ENCODE measurements at regions not wholly inside any gene's neighbourhood (a gene's known extent, or its start where the extent isn't known, plus 50 kb on each side); places are given as distances from the start of the nearest gene placed in this dataset.

- no peaks in the 10 kb centered on the region for H3K36me3 ChIP-seq (replicated peaks in 1 of 2; ENCODE audit: control insufficient read depth in 1 of 2, insufficient read depth in 2 of 2, low read length in 2 of 2)
- no peak overlapping the region for H2AFZ ChIP-seq (ENCODE audit: insufficient read depth, low read depth, low read length, poor library complexity, severe bottlenecking)
- Mint-ChIP-seq H3K36me3 (no peaks in the 10 kb centered on the region), H3K4me1 (no peaks in the 10 kb centered on the region), H3K9me3 (peaks cover 0 to 19% (median 4%) of the 10 kb centered on the region in 7 donors), H3K27ac (no peak overlapping the region), H3K27me3 (ENCODE audit: low read depth in 3 of 3) (no peaks in the 10 kb centered on the region), H3K4me3 (no peak overlapping the region)
- no peak overlapping the region for H3K4me2 ChIP-seq (replicated peaks; ENCODE audit: extremely low read depth, low read length, poor library complexity, severe bottlenecking)
- no peaks in the 10 kb centered on the region for H3K79me2 ChIP-seq (ENCODE audit: insufficient read depth, low read length)
- no peaks in the 10 kb centered on the region for H4K20me1 ChIP-seq (ENCODE audit: insufficient read depth, low read length)
- H3K27me3 ChIP-seq (ENCODE audit: control insufficient read depth in 2 of 2, insufficient read depth in 2 of 2, low read length in 2 of 2), result no peaks in the 10 kb centered on the region
- no peak for TF ChIP-seq CTCF (IDR thresholded peaks at IDR 0.05)
- DNase-seq, result no peak
- H3K4me3 ChIP-seq (replicated peaks in 1 of 3; ENCODE audit: low read depth in 2 of 3, low read length in 3 of 3), result no peak overlapping the region
- H3K9me3 ChIP-seq (replicated peaks in 1 of 2; ENCODE audit: control insufficient read depth in 1 of 2, insufficient read depth in 1 of 2, low read length in 2 of 2), result peaks cover 3 to 10% of the 10 kb centered on the region in 2 donors
- no peak overlapping the region for H3K27ac ChIP-seq (ENCODE audit: low read depth in 1 of 2, low read length in 2 of 2)
- WGBS (ENCODE audit: insufficient coverage), result no CpG with 5 or more reads among the region's 1 CpG
- no peaks in the 10 kb centered on the region for H3K4me1 ChIP-seq (ENCODE audit: control insufficient read depth in 1 of 2, insufficient read depth in 2 of 2, low read length in 2 of 2)
- intact Hi-C loops (cut with micrococcal nuclease), result no loop called here
- no peak overlapping the region for H3K9ac ChIP-seq (ENCODE audit: insufficient read depth, low read length, poor library complexity, severe bottlenecking)
Measured at GRCh38 chr5:167286891-167287290, 1004.6 kb upstream of the WWC1 start.

GRCh38 chr5:167290478-167290877 lies 1001.0 kb upstream of the WWC1 start:
- Histone ChIP-seq H3K9ac (ENCODE audit: insufficient read depth, low read length, poor library complexity, severe bottlenecking) (no peak overlapping the region), H3K4me2 (replicated peaks; ENCODE audit: extremely low read depth, low read length, poor library complexity, severe bottlenecking) (no peak overlapping the region), H3K27ac (ENCODE audit: low read depth in 1 of 2, low read length in 2 of 2) (no peak overlapping the region), H3K27me3 (ENCODE audit: control insufficient read depth in 2 of 2, insufficient read depth in 2 of 2, low read length in 2 of 2) (no peaks in the 10 kb centered on the region), H3K4me3 (replicated peaks in 1 of 3; ENCODE audit: low read depth in 2 of 3, low read length in 3 of 3) (no peak overlapping the region), H2AFZ (ENCODE audit: insufficient read depth, low read depth, low read length, poor library complexity, severe bottlenecking) (no peak overlapping the region), H3K79me2 (ENCODE audit: insufficient read depth, low read length) (no peaks in the 10 kb centered on the region), H3K36me3 (replicated peaks in 1 of 2; ENCODE audit: control insufficient read depth in 1 of 2, insufficient read depth in 2 of 2, low read length in 2 of 2) (no peaks in the 10 kb centered on the region), H3K9me3 (replicated peaks in 1 of 2; ENCODE audit: control insufficient read depth in 1 of 2, insufficient read depth in 1 of 2, low read length in 2 of 2) (peaks cover 3 to 9% of the 10 kb centered on the region in 2 donors), H4K20me1 (ENCODE audit: insufficient read depth, low read length) (no peaks in the 10 kb centered on the region), H3K4me1 (ENCODE audit: control insufficient read depth in 1 of 2, insufficient read depth in 2 of 2, low read length in 2 of 2) (no peaks in the 10 kb centered on the region)
- 80% methylated on average over 1 of the region's 1 CpG for WGBS (ENCODE audit: insufficient coverage)
- no peak for TF ChIP-seq CTCF (IDR thresholded peaks at IDR 0.05)
- H3K27me3 Mint-ChIP-seq (ENCODE audit: low read depth in 3 of 3), result no peaks in the 10 kb centered on the region
- H3K4me3 Mint-ChIP-seq, result no peak overlapping the region
- H3K36me3 Mint-ChIP-seq, result no peaks in the 10 kb centered on the region
- no peak overlapping the region for H3K27ac Mint-ChIP-seq
- no peak for DNase-seq
- H3K9me3 Mint-ChIP-seq, result peaks cover 0 to 12% (median 2%) of the 10 kb centered on the region in 7 donors
- H3K4me1 Mint-ChIP-seq, result no peaks in the 10 kb centered on the region
- intact Hi-C loops (cut with micrococcal nuclease), result no loop called here

All from CD14-positive monocyte (primary cell).